ENCODE measurements at regions not wholly inside any gene's neighbourhood (a gene's known extent, or its start where the extent isn't known, plus 50 kb on each side); places are given as distances from the start of the nearest gene placed in this dataset.
"Not testable (repeated sequence)": the region's sequence is repeated elsewhere in the genome, so short reads cannot be mapped to it uniquely, and the experiment has no call there.

DNA sequence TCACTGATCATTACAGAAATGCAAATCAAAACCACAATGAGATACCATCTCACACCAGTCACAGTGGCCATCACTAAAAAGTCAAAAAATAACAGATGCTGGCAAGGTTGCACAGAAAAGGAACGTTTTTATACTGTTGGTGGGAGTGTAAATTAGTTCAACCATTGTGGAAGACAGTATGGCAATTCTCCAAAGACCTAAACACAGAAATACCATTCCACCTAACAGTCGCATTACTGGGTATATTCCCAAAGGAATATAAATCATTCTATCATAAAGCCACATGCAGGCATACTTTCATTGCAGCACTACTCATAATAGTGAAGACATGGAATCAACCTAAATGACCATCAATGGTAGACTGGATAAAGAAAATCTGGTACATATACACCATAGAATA is 83.2 kb upstream of the ARID5B start:
- not testable (repeated sequence) for DNase-seq

DNA sequence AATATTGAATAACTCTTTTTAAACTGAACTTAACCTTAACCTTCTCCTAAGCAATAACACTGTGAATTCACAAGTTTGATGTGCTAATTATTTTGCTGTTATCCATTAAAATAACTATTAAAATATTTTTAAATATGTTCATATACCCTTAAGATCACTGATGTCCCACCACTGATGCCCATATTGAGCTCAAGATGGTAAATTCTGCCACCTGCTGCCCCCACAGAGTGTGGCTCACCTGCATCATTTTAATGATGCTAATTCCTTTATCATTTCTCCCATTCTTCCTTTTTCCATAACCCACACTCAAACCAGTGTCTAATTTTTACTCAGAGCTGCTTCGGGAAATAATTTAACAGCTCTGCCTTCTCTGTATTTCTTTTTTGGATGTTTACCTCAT is 82.3 kb upstream of the ARID5B start:
- no peak for DNase-seq

DNA sequence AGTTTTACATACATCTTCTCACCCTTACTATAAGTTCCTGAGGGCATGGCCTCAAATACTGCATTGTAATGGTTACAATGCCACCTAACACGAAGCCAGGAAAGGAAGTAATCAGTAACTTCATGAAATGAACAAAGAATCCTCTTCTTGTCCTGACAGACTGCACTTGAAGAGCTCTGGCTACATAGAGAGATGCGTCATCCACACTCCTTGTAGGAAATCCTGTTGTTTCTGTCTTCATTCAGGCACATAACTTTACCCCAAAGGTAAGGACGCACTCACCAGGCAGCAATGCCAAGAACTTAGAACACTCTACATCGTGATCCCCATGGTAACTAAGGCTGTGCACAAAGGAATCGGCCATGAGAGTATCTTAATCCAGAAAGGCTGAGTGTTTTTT is 80.3 kb upstream of the ARID5B start:
- DNase-seq = no peak

DNA sequence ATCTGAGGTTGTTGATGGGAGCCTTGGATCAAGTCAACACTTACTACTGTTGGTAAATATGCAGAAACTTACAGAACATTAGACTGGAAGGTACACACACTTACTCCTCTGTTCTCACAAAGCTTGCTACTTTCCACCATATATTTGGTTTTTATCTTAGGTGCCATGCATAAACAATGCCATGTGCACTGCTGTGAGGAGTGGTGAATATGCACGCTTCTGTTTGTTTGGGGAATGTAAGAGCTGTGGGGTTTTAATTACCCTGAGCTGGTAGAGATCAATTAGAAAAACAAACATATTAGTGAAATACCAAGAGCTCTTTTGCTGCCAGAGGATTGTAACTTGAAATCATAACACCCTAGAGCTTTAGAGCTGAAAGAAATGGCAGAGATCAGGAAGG is 79.8 kb upstream of the ARID5B start:
- no peak for DNase-seq

DNA sequence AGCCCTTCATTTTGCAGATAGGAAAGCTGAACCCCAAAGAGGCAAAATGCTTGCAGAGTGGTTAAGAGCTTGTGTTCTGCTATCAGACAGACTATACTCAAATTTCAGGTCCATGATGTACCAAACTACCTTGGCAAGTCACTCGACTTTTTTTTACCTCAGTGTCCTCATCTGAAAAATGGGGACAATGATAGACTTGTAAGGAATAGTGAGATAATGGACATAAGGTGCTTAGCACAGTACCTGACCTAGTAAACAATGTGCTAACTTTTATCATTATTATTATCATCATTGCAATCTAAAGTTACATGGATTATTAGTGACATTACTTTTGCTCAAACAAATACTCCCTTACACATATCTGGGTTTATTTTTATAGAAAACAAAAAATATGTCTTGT is 79.4 kb upstream of the ARID5B start:
- no peak for DNase-seq

DNA sequence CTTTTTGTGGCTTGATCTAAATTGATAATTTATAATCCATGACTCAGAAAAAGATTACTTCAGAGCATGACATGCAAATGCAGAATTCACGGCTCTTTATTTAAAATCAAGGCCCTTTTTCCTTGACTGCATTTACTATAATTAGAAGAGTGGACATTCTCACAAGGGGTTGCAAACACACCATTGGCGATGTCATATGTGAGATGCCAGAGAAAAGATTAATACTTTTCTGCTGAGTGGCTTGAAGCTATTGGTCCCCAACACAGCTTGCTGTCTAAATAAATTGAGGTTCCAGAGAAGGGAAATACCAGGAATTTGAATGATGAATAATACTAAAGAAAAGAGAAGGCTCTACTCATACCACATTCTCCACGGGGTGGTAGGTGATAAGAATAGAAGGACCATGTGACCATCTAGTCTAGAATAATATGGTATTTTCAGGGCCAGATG is 78.7 kb upstream of the ARID5B start:
- no peak for DNase-seq

DNA sequence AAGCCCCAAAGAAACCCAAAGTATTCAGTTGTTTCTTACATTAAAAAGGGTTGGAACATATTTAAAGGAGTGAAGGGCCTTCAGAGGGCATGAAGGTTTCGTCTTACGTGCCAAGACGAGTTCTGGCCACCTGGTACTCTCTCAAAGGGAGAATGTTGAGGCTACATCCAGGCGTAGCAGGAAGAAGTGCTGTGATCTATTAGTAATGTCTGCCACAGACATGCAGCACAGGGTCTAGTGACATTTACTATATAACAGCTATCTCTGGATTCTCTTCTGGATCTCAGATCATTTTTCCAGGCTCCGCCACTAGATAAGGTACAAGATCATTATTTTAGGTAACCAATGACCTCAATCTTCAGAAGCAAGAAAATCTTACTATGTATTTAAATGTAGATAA is 76.5 kb upstream of the ARID5B start:
- DNase-seq = no peak

DNA sequence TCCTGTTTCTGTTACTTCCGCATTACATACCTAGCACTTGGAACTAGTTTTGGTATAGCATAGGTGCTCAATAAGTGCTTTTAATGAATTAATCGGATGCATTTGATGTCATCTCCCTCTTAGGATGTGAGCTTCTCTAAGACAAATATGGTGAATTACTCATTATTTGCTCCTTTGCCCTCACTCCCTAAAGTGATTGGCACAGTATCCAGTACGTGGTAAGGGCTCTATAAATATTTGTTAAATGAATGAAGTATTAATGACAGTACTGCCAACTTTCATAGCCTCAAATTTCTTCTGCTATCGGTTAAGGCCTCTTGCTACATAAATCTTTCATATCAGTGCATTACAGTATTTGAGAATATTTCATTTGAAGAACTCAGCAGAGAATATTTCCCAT is 75.9 kb upstream of the ARID5B start:
- no peak for DNase-seq

DNA sequence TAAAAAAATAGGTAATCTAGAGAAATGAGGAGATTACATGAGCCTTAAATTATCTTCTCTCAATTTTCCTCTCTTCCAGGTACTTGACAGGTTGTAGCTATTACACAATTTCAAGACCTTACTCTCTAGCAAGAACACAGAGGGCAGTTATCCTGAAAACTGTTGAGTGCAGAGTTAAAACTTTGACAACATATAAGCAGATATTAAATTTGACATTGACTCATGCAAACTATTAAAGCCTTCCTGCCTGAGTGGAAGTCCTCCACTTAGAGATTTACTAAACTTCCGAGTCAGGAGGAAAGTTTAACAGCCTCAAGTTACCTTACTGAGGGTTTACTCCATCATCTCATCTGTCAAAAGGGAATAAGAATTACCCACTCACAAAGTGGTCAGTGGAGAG is 73.5 kb upstream of the ARID5B start:
- no peak for DNase-seq

DNA sequence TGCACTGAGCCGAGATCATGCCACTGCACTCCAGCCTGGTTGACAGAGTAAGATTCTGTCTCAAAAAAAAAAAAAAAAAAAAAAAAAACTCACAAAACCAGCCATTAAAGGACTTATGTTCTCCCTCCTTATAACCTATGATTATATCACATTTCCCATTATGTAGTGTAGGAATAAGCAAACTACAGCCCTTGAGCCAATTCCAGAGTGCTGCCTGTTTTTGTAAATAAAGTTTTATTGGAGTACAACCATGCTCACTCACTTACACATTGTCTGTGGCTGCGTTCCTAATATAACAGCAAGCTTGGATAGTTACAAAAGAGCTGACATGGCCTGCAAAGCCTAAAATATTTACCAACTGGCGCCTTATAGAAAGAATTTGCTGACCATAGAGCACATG is 72.7 kb upstream of the ARID5B start:
- DNase-seq = no peak

DNA sequence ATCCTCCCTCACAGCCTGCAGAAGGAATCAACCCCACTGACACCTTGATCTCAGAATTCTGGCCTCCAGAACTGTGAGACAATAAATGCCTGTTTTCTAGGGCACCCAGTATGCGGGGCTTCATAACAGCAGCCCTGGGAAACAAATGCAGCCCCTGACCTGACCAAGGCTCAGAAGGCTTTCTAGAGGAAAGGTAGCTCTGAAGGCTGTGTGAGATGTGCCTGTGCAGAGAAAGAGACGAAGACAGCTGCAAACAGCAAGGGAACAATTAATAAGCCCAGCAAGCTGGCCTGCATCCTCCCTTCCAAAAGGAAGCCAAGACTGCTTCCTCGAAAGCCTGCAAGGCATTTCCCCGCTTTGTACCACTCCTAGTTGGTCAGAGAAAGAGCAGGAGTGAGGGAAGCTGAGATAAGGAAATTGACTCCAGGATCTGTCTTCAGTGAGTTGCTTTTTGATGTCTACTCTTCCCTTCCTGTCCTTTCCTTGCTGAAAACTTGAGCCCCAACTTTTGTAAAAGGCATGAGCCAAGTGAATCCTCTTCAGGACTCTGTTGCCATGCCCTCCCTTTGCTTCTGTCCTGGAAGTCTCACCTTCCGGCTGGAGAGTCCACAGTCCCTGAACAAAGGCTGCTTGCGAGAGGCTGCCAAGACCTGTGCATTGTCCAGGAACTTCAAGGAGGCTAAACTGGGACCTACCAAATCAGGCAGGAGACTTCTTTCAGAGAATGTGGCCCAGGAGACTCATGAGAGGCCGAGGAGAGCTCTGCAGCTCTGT is 71.2 kb upstream of the ARID5B start:
- no peak for DNase-seq

DNA sequence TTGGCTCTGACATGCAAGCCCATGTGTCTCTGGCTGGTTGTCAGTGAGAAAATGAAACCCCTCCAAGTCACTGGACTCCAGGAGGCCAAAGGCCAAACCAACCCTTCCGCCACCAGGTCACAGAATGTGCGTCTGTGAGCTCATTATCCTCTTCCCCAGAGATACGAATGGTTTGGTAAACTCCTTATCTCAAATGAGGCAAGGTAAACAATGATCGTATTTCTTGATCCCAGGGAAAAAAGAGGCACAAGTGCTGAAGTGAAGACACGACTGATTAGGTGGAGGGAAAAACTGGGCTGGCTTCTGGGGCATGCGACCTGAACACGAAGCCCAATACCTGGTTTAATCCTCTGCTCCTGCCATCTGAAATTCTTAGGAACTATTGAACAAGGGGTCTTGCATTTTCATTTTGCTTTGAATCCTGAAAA is 70.6 kb upstream of the ARID5B start:
- no peak for DNase-seq

DNA sequence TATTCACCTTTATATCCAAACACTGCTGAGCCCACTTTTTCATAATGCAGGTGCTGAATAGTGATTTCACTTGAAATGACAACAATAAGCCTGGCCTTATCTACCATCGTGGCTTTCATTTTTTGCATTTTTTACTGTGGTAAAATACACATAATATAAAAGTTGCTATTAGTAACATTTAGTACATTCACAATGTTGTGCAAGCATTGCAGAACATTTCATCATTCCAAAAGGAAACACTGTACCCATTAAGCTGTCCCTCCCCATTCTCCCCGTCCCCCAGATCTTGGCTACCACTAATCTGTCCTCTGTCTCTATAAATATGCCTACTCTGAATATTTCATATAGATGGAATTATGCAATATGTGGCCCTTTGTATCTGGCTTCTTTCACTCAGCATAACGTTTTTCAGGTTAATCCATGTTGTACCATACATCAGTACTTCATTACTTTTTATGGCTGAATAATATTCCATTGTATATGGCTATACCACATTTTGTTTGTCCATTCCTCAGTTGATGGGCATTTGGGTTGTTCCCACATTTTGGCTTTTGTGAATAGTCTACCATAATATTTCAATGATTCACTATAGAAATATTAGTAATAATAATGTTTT is 68.5 kb upstream of the ARID5B start:
- DNase-seq = no peak

DNA sequence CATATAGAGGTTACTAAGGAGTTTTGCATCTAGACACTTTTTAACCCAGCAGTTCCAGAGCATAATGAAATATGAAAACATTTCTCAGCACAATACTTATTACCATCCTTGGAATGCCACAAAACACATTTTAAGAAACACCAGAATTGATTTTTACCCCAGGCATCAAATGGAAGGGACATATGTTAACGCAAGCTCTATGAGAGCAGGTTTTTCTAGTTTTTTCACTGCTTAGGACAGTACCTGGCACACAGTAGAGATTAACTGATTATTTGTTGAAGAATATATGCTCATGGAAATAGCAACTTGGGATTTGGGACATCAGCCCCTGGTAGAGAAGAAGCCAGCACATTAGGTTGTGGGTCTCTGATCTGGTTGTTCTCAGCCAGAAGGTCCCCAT is 67.0 kb upstream of the ARID5B start:
- no peak for DNase-seq

DNA sequence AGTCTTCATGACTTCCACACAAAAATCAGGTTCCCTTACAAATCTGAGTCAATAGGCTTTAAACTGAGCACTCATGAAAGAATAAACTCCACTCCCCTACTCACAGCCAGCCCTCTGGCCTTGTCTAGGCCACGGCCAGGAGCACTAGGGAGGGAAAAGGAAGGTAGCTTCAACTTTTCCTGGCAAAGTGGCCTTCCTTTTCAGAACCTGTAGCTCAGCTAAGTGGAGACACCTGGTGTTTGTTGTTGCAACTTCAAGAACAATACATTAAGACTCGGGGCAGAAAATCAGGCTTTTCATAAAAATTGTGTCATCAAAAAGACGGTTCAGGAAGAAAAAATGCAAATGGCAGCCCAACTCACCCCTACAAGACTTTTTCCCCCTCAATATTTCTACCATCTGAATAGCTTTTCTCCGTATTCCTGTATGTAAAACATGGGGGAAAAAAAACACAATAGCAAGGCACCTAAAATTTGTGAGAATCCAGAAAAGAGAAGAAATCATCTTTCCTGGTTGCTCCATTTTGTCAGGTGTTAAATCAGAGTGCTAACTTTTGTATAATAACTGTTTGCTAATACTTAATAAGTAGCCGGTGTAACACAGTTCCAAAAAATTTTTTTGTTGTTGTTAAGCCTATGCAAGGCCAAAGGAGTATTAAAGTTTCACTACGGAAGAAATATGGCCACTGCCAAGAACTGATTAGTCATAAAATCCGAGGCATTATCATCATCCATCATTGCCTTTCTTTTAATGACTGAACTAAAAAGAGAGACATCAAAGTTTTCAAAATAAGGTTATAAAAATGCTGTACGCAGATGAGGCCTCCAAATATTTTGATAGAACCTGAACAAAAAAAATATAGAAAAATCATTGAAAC is 66.2 kb upstream of the ARID5B start:
- DNase-seq = peak; percentile 51

DNA sequence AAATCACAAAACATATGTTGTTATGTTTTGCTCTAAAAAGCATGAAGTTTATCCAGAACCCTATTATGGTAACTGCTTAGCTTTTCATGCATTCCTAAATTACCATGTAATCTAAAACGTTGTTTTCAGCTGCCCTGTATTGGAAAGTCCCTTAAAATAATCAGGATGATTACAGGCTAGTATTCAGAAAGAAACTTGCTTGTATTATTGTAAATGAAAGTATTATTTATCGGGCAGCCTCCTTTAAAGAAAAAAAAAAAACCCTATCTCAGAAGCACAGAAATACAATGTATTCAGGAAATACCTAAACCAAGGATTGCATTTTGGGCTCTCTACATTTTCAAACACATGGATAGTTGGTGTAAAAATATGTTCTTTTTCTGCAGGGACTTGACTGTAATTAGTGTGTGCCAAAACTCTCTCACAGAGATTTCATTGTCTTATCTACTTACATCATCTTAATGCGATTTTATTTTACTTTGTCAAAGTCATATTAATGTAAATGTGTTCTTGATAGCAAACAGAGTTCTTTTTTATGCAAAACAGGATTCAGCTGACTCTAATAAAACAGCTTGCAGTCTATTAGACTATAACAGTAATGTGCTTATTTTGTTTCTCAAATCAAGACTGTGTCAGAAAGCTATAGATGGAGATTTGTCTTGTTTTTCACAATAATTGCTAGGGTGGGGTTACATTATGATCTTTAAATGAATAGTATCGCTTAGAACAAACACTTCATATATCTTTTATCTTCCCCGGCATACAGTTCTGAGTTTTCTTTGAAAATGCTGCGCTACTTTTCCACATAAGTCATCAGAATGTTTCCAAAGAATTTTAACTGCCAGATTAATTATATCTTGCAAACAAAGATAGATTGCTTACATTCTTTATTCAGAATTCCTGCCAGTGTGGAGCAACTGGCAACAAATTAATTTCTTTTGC is 65.3 kb upstream of the ARID5B start:
- peak; percentile 83 for DNase-seq

DNA sequence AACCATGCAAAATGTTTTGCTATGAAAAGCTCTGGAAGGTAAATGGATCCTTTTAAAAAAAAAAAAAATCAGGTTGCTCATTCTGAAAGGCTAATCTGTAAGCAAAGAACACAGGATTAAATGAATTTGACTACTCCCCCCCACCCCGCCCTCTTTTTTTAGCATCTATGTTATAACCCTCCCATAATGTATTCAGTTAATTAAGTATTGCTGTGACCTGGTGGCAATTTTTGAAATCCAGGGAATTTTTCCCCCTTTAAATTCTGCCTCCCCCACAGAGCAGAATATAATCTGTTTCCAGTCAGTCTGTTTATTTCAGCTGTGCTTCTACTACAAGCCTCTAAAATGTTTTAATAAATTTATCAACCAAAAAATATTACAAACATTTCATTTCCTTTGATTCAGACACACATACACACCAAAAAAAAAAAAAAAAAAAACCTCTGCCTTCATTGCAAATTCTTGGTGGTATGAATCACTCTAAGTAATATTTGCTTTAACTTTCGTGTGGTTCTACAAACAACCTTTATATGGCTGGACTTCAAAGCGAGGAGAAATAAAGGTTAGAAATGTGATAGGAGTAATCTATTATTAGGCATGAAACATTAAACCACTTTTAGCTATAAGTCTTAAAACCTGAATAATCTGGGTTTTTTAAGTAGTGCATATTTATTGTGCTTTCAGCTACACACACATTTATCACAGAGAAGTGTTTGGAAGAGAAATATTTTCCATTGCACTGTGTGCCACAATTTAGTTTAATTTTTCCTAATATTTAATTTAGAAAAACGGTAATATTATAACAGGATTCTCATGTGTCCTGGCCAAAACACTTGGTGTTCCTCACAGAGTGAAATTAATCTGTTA is 64.4 kb upstream of the ARID5B start:
- DNase-seq = peak; percentile 78

DNA sequence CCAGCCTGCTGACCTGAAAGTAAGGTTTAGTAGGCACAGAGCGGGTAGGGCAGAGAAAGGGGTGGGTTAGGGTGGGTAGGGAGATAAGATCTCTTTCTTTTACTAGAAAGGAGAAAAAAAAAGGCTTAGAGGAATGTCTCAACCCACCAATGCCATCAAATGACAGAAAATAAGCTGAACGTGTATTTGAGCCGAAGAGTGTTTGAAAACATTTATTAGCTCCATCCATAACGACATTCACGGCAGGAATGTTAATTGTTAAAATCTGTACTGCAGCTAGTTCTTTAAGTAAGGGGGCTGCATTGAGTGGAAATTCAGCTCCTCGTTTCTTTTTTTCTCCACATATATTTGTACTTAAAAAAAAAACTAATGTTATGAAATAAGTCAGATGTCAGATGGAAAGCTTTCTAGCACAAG is 63.7 kb upstream of the ARID5B start:
- no peak for DNase-seq

DNA sequence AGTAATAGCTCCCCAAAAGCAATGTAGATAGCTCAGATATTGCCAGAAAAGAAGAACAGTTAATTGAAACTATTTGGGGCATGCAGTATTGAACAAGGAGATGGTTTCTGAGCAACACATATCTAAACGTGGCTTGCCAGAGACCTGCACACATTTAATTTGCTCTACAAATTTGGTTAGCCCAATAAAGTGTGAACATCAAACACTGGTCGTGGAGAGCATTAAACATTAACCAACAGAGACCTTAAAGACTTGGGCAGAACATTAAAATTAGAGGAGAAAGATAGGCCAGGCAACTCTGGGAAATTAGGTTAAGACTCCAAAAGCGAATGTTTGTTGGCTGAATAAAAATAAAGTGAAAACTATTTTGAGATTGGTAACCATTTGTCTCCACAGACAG is 61.6 kb upstream of the ARID5B start:
- DNase-seq = no peak

DNA sequence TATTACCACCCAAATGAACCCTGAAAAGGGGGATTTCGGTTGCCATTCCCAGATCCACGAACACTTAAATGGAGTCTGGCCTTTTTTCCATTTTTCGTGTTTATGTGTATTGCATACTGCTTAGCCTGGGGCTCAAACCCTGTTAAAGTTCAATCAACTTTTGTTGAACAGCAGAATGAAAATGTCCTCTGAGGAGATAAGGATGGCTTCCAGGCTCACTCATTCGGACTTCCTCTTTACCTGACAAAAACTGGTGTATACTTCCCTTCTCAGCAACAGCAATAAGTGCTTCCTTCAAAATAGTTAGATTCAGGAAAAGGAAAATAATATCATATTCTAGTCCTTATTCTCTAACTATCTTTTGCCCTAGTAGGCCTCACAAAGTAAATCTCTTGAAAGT is 61.1 kb upstream of the ARID5B start:
- DNase-seq = no peak

DNA sequence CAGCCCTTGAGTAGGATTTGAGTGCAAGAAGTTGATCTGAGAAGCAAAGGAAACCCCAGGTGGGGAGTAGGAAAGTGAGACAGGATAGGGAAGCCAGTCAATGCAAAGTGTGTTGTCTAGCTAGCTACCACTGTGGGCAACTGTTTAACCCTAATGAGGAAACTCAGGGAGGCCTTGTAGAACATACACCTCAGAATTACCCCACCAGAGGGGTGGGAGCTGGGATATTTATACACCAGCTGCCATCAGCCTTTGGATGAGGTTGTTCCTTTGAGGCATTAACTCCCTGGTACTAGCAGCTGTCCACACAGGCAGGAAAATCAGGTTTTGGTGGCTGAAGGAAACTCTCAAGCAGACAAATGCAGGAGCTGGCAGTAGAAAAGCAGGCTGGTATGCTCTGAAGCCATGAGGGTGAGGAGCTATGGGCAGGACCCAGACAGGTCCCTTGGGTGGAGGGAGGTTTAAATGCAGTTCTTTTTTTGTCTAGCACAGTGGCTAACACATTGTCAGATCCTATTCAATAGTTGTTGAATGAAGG is 60.1 kb upstream of the ARID5B start:
- no peak for DNase-seq

All from NCI-H1048 (cell line).